GM12891 (cell line): ENCODE measurements at regions not wholly inside any gene's neighbourhood (a gene's known extent, or its start where the extent isn't known, plus 50 kb on each side); places are given as distances from the start of the nearest gene placed in this dataset.

Source experiments
- DNase-seq: peaks from one replicate; pipeline ENCODE4 v3.0.0; 2011; ENCODE audit warnings: low spot score; ENCODE audit not compliant: insufficient read length
- FAIRE-seq: peaks from 2 replicates; lab custom pipeline; 2011; peaks lifted over from hg19 to GRCh38; lab: Jason Lieb, UNC
- PAX5 ChIP-seq: IDR thresholded peaks from 2 replicates; pipeline ENCODE4 v1.6.1; 2011; ENCODE audit warnings: low read length, moderate library complexity, mild to moderate bottlenecking; ENCODE audit not compliant: insufficient read depth, severe bottlenecking
- POLR2A ChIP-seq: IDR thresholded peaks from 2 replicates; pipeline ENCODE4 v1.6.1; 2011; ENCODE audit warnings: low read depth, low read length, control low read depth
- POLR2AphosphoS5 ChIP-seq: IDR thresholded peaks from 2 replicates; pipeline ENCODE4 v1.6.1; 2011; ENCODE audit warnings: low read depth, low read length, control low read depth
- POU2F2 ChIP-seq: IDR thresholded peaks from 2 replicates; pipeline ENCODE4 v1.6.1; 2011; ENCODE audit warnings: low read depth, mild to moderate bottlenecking, control low read depth, low read length, moderate library complexity
- SPI1 ChIP-seq: IDR thresholded peaks from 2 replicates; pipeline ENCODE4 v1.6.1; 2011; ENCODE audit warnings: low read depth, low read length, control low read depth
- TAF1 ChIP-seq: IDR thresholded peaks from 2 replicates; pipeline ENCODE4 v1.6.1; 2011; ENCODE audit warnings: low read depth, low read length, control low read depth

- FAIRE-seq (no peak), DNase-seq (no peak)
- TF ChIP-seq TAF1 (no peak), SPI1 (no peak), POLR2A (no peak), POLR2AphosphoS5 (no peak), PAX5 (no peak), POU2F2 (no peak)
Measured at GRCh38 chr2:82128051-82128450, 1823.5 kb upstream of the LRRTM1 start.

DNA sequence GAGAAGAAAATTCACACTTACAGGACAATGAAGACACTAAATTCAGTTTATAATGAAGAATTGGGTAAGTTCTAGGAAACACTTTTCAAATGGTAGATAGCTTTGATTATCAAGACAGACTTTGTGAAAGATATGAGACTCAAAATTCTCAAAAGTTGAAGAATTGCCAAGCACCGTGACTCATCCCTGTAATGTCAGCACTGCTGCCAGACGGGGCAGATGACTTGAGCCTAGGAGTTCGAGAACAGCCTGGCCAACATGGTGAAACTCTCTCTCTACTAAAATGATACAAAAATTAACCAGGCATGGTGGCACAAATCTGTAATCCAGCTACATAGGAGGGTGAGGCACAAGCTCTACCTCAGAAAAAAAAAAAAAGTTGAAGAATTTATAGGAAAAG is 1820.1 kb upstream of the LRRTM1 start:
- TF ChIP-seq TAF1 (no peak), POLR2A (no peak), POU2F2 (no peak), SPI1 (no peak), PAX5 (no peak), POLR2AphosphoS5 (no peak)
- DNase-seq (no peak), FAIRE-seq (no peak)

DNA sequence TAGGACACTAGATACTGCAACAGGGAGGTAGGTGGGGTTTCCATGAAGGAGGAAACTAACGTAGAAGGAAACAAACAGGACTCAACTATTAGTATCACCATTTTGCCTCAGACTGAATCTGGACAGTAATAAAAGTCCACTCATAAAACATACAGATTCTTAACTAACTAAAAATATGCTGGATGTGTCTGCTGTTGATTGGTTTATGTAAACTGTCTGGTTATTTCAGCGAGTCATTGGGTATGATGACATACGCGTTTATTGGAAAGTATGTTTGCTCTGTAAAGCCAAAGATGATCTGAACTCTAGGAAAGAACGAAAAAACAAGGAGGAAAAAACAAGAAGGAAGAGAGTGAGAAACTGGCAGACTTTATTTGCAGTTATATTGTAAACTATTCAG is 1816.1 kb upstream of the LRRTM1 start:
- DNase-seq (no peak), FAIRE-seq (no peak)
- no peak for TF ChIP-seq POU2F2
- TF ChIP-seq SPI1: no peak
- no peak for TF ChIP-seq POLR2AphosphoS5

DNA sequence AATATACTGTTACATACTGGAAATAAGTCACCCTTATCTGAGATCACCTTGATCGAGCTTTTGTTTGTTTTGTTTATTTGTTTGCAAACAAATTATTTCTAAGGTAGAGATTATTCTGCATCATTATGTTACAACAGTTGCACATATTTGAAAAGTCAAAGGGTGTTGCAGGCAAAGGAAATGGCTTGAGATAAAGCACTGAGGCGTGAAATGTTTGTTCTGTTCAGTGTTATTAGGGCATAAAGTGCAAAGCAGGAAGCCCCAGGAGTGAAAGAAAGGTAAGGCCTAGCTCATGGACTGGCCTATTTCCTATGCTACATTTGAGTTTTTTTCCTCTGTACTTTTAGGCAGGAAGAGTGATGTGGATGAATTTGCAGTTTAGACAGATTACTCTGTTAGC is 1815.6 kb upstream of the LRRTM1 start:
- DNase-seq (no peak), FAIRE-seq (no peak)
- TF ChIP-seq POLR2A: no peak
- TF ChIP-seq POU2F2: no peak
- no peak for TF ChIP-seq SPI1
- no peak for TF ChIP-seq PAX5
- TF ChIP-seq POLR2AphosphoS5: no peak
- no peak for TF ChIP-seq TAF1

DNA sequence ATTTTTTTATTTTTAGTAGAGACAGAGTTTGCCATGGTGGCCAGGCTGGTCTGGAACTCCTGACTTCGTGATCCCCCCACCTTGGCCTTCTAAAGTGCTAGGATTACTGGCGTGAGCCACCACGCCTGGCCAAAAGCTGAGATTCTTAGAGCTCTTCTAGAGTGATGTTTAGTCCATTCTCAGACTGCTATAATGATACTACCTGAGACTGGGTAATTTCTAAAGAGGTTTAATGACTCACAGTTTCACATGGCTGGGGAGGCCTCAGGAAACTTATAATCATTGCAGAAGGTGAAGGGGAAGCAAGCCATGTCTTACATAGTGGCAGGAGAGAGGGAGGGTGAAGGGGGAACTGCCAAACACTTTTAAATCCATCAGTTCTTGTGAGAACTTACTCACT is 1804.9 kb upstream of the LRRTM1 start:
- DNase-seq: no peak
- TF ChIP-seq POLR2AphosphoS5: no peak
- TF ChIP-seq POLR2A: no peak
- TF ChIP-seq SPI1: no peak
- no peak for TF ChIP-seq TAF1
- TF ChIP-seq PAX5: no peak
- no peak for TF ChIP-seq POU2F2
- no peak for FAIRE-seq

DNA sequence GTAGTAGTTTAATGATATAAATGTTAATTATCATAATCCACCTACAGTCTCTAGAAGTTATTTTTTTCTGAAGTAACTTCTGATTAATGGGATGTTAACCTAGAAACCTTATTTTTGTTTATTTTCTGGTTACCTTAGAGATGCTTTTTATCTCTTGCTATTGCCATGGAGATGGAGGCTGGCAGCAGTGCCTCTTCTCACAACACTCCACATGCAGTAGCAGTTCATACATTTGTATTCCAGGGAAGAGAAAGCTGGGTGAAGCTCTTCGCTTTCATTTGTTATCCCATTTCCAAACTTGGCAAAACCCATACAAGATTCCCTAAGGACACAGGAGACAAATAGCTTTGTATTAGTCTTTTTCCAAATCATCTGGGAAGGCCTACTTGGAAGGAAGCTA is 1794.1 kb upstream of the LRRTM1 start:
- DNase-seq (no peak), FAIRE-seq (no peak)
- TF ChIP-seq SPI1 (no peak), POU2F2 (no peak), TAF1 (no peak)

DNA sequence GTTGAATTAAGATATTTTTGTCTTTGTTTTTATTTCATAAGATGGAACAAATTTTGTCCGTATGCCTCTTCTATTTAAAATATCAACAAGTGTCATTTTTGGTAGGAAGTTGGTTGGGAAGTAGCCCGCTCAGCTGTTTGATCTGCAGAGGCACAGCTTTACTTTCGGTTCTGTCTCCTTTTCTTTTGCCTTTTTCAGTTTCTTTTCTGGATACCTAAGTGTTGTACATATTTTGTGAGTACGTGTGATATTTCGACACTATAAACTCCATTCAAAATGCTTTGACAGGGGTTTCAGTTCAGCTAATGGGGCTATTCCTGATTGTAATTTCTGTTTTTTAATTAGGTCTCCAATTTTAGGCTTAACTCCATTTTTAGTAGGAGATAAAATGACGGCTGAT is 1785.0 kb upstream of the LRRTM1 start:
- TF ChIP-seq TAF1 (no peak), POU2F2 (no peak), SPI1 (no peak), POLR2A (no peak), POLR2AphosphoS5 (no peak), PAX5 (no peak)
- FAIRE-seq (no peak), DNase-seq (no peak)

GRCh38 chr2:82084679-82085392 is 1780.3 kb upstream of the LRRTM1 start:
- TF ChIP-seq TAF1 (no peak), POLR2A (no peak), POLR2AphosphoS5 (no peak), SPI1 (no peak), POU2F2 (no peak), PAX5 (no peak)
- no peak for FAIRE-seq

DNA sequence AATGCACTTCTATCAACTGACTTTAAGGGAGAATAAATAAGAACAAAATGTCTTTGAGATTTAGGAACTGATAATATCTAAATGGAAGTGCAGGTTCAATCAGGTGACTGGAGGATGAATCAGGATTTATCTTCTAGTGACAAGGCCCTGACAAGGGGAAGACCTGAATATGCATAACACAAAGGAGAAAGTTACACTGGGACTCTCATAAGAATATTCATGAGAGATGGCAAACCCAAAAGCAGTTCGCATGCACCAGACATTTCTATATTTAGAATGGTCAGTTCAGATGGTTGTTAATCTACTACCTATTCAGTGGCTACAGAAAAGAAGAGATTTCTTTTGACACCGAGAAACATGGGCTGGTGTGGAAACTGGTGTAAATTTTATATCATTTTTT is 1771.3 kb upstream of the LRRTM1 start:
- FAIRE-seq (no peak), DNase-seq (no peak)
- TF ChIP-seq SPI1: no peak
- no peak for TF ChIP-seq TAF1
- no peak for TF ChIP-seq POU2F2
- no peak for TF ChIP-seq POLR2AphosphoS5
- no peak for TF ChIP-seq POLR2A
- TF ChIP-seq PAX5: no peak

More at GRCh38 chr2:82084679-82085392, 1780.3 kb upstream of the LRRTM1 start:
- DNase-seq: no peak

- no peak for DNase-seq
- TF ChIP-seq TAF1 (no peak), SPI1 (no peak), POU2F2 (no peak), PAX5 (no peak), POLR2AphosphoS5 (no peak), POLR2A (no peak)
- no peak for FAIRE-seq
Measured at GRCh38 chr2:82062463-82062862, 1757.9 kb upstream of the LRRTM1 start.
